Heart left ventricle (tissue), 16 donors: ENCODE measurements at regions not wholly inside any gene's neighbourhood (a gene's known extent, or its start where the extent isn't known, plus 50 kb on each side); places are given as distances from the start of the nearest gene placed in this dataset.
A peak's percentile ranks its signal among the peaks of the same experiment; 100 is the strongest.

Experiments
- ATAC-seq, 4 donors: fragments of 200-7000 bp; cut with Tn5 transposase; one replicate each; pipeline ENCODE4 v1.9.1; 2020 to 2022; ENCODE audit warnings: moderate library complexity in 4 of 4, mild to moderate bottlenecking in 3 of 4, moderate number of reproducible peaks in 1 of 4
- DNase-seq, 5 donors: peaks; one replicate each; pipeline ENCODE4 v3.0.0-alpha.2; 2020
- H3K27ac ChIP-seq, 12 donors: fragments of 200-600 bp; sonication (generic) in 4 of 12; one replicate each; pipeline versions ENCODE4 v1.5.0 to v1.8.0; 2016 to 2022; ENCODE audit warnings: mild to moderate bottlenecking in 2 of 12
- H3K27me3 ChIP-seq, 9 donors: fragments of 200-600 bp; sonication (generic) in 2 of 9; one replicate each; pipeline versions ENCODE4 v1.5.1 to v1.8.0; 2016 to 2022; ENCODE audit warnings: mild to moderate bottlenecking in 3 of 9
- H3K36me3 ChIP-seq, 9 donors: fragments of 200-600 bp; sonication (generic) in 2 of 9; one replicate each; pipeline versions ENCODE4 v1.5.0 to v1.8.0; 2018 to 2022; ENCODE audit warnings: mild to moderate bottlenecking in 2 of 9
- H3K4me1 ChIP-seq, 12 donors: fragments of 200-600 bp; sonication (generic) in 4 of 12; one replicate each; pipeline versions ENCODE4 v1.5.0 to v1.8.0; 2016 to 2022; ENCODE audit warnings: mild to moderate bottlenecking in 3 of 12
- H3K4me3 ChIP-seq, 12 donors: fragments of 200-600 bp; sonication (generic) in 4 of 12; one replicate each; pipeline versions ENCODE4 v1.5.0 to v1.8.0; 2017 to 2022; ENCODE audit warnings: mild to moderate bottlenecking in 9 of 12, moderate library complexity in 4 of 12
- H3K9me3 ChIP-seq, 12 donors: fragments of 200-600 bp; sonication (generic) in 4 of 12; one replicate each; pipeline versions ENCODE4 v1.5.0 to v1.8.0; 2016 to 2022; ENCODE audit warnings: mild to moderate bottlenecking in 1 of 12
- POLR2A ChIP-seq, 2 donors: fragments of 450-650 bp; IDR thresholded peaks; one replicate each; pipeline ENCODE4 v1.6.1; 2017; ENCODE audit warnings: antibody characterized with exemption in 2 of 2, mild to moderate bottlenecking in 2 of 2, moderate library complexity in 2 of 2
- WGBS, 4 donors: extraction: QIAGEN DNeasy Blood & Tissue Kit in 2 of 4; methylation state at CpG; one replicate each; pipeline versions ENCODE4 v1.1.5 to v1.1.7; 2013 to 2018; 5-methylcytosine and 5-hydroxymethylcytosine counted together
- intact Hi-C, 10 donors: fragments of 100-400 bp; cut with DNase I; formaldehyde crosslinking; loops; one replicate each; pipeline versions ENCODE4 v1.11.1 to v1.14.2; 2022
- TF ChIP-seq, protein P1 (sequence below), 12 donors: fragments of 200-600 bp; sonication (generic) in 4 of 12; IDR thresholded peaks; one replicate each; pipeline versions ENCODE4 v1.5.0 to v1.8.0; 2018 to 2022; ENCODE audit warnings: antibody characterized with exemption in 12 of 12, mild to moderate bottlenecking in 5 of 12
- donor health status: ischemic (EF 13 %, LVEDD 7.1; RV severe dilation, severe dysfunction).
- donor health status: healthy with polysubstance abuse.
- donor health status: DM: no; HTN: yes; CAD: no.
- donor health status: DM: no; HTN: no; CAD: no.
- donor health status: ischemic (EF 25% LVEDD 6.9; RV normal size, moderate dysfunction).
- donor health status: ischemic (EF 25% LVEDD 5.7; RV mildly dilated, moderate dysfunction).
- donor health status: healthy.
- donor health status: DM: yes; HTN: yes; CAD: no.
- donor health status: ischemic (EF 35%, LVEDD 5.7; RV mildly dilated, moderate dysfunction).
- donor health status: nonischemic (EF 11% LVEDD 7.7; RV severe dilation, severe dysfunction).
- donor health status: DM: yes; HTN: yes; CAD: no.
- donor health status: PGD.
- donor health status: ischemic (EF 29% LVEDD 5.4; RV normal size, mild dysfunction).
- donor health status: nonischemic (EF 23%, LVEDD 6.1; RV moderate dilation, normal function).

- ATAC-seq (no peak), DNase-seq (no peak)
- peaks cover 0 to 21% (median 6%) of the 10 kb centered on the region in 12 donors for H3K4me1 ChIP-seq
- no peak overlapping the region for H3K4me3 ChIP-seq
- H3K36me3 ChIP-seq = peaks cover 0 to 11% (median 0%) of the 10 kb centered on the region in 9 donors
- intact Hi-C loops = no loop called here
- TF ChIP-seq, protein P1, sequence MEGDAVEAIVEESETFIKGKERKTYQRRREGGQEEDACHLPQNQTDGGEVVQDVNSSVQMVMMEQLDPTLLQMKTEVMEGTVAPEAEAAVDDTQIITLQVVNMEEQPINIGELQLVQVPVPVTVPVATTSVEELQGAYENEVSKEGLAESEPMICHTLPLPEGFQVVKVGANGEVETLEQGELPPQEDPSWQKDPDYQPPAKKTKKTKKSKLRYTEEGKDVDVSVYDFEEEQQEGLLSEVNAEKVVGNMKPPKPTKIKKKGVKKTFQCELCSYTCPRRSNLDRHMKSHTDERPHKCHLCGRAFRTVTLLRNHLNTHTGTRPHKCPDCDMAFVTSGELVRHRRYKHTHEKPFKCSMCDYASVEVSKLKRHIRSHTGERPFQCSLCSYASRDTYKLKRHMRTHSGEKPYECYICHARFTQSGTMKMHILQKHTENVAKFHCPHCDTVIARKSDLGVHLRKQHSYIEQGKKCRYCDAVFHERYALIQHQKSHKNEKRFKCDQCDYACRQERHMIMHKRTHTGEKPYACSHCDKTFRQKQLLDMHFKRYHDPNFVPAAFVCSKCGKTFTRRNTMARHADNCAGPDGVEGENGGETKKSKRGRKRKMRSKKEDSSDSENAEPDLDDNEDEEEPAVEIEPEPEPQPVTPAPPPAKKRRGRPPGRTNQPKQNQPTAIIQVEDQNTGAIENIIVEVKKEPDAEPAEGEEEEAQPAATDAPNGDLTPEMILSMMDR (IDR thresholded peaks at IDR 0.05) = no peak
- no peak for TF ChIP-seq POLR2A (IDR thresholded peaks at IDR 0.05)
- WGBS, 4 donors = 83 to 92% (median 88%) methylated on average over 1 of the region's 1 CpG
- H3K27me3 ChIP-seq = no peaks in the 10 kb centered on the region
- H3K9me3 ChIP-seq = no peaks in the 10 kb centered on the region
- H3K27ac ChIP-seq = peak overlapping the region in 7 of 12 donors; percentile 1 to 47 (median 20)
Observed at GRCh38 chr5:66351813-66352212, 207.7 kb downstream of the SREK1 start.

DNA sequence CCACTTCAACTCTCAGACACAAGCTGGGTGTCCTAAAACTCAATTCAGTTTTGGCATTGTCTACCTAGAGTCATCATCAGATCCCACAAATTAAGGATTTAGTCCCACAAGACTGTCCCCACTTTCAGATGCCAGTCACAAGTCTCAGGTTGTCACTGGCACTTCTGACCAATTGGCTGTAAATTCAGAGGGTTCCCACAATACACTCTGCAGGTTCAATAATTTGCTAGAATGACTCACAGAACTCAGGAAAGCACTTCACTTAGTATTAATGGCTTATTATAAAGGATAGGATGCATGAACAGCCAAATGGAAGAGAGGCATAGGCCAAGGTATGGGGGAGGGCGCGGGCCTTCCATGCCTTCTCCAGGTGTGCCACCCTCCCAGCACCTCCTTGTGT lies 209.1 kb downstream of the SREK1 start:
- no peak for ATAC-seq
- intact Hi-C loops = no loop called here

GRCh38 chr5:66354422-66354821 lies 210.3 kb downstream of the SREK1 start:
- intact Hi-C loops = no loop called here
- H3K36me3 ChIP-seq = peaks cover 0 to 9% (median 0%) of the 10 kb centered on the region in 9 donors
- no peak for TF ChIP-seq POLR2A (IDR thresholded peaks at IDR 0.05)
- TF ChIP-seq, protein P1 (IDR thresholded peaks at IDR 0.05) = no peak
- no peak for DNase-seq
- no peaks in the 10 kb centered on the region for H3K27me3 ChIP-seq
- no peak for ATAC-seq
- peaks cover 0 to 30% (median 6%) of the 10 kb centered on the region in 12 donors for H3K4me1 ChIP-seq
- H3K27ac ChIP-seq = peak overlapping the region in 2 of 12 donors; percentile 1 to 39
- 41 to 53% (median 50%) methylated on average over 2 of the region's 2 CpGs for WGBS, 4 donors
- H3K4me3 ChIP-seq = no peak overlapping the region
- H3K9me3 ChIP-seq = no peaks in the 10 kb centered on the region

More for the DNA sequence above, 209.1 kb downstream of the SREK1 start:
- WGBS, 4 donors = 93 to 98% (median 95%) methylated on average over 2 of the region's 2 CpGs
- H3K4me3 ChIP-seq = no peak overlapping the region
- peaks cover 0 to 30% (median 6%) of the 10 kb centered on the region in 12 donors for H3K4me1 ChIP-seq
- H3K36me3 ChIP-seq = peaks cover 0 to 9% (median 0%) of the 10 kb centered on the region in 9 donors
- no peaks in the 10 kb centered on the region for H3K9me3 ChIP-seq
- H3K27me3 ChIP-seq = no peaks in the 10 kb centered on the region
- DNase-seq = no peak
- peak overlapping the region in 6 of 12 donors; percentile 1 to 29 (median 11) for H3K27ac ChIP-seq
- TF ChIP-seq, protein P1 (IDR thresholded peaks at IDR 0.05) = no peak
- TF ChIP-seq POLR2A (IDR thresholded peaks at IDR 0.05) = no peak

GRCh38 chr5:66356011-66356565 lies 212.0 kb downstream of the SREK1 start:
- DNase-seq (no peak), ATAC-seq (no peak)
- no peak for TF ChIP-seq POLR2A (IDR thresholded peaks at IDR 0.05)
- TF ChIP-seq, protein P1 (IDR thresholded peaks at IDR 0.05) = no peak
- peaks cover 0 to 43% (median 12%) of the 10 kb centered on the region in 12 donors for H3K4me1 ChIP-seq
- peak overlapping the region in 6 of 12 donors; percentile 26 to 77 (median 48) for H3K27ac ChIP-seq
- 64 to 80% (median 68%) methylated on average over 3 of the region's 3 CpGs for WGBS, 4 donors
- no peaks in the 10 kb centered on the region for H3K9me3 ChIP-seq
- no peaks in the 10 kb centered on the region for H3K27me3 ChIP-seq
- H3K4me3 ChIP-seq = no peak overlapping the region
- intact Hi-C loops = no loop called here
- peaks cover 0 to 2% (median 0%) of the 10 kb centered on the region in 9 donors for H3K36me3 ChIP-seq
